Spleen (tissue), 7 donors: ENCODE measurements at regions not wholly inside any gene's neighbourhood (a gene's known extent, or its start where the extent isn't known, plus 50 kb on each side); places are given as distances from the start of the nearest gene placed in this dataset.

Source experiments
- POLR2A ChIP-seq, 3 donors: fragments of 450-650 bp; IDR thresholded peaks; one replicate each; pipeline ENCODE4 v1.5.1; 2017; ENCODE audit warnings: antibody characterized with exemption in 3 of 3, mild to moderate bottlenecking in 1 of 3
- POLR2AphosphoS5 ChIP-seq, 3 donors: sonication (generic); formaldehyde crosslinking; IDR thresholded peaks; one replicate each; pipeline ENCODE4 v1.5.1; 2017; ENCODE audit warnings: antibody characterized with exemption in 3 of 3
- TF ChIP-seq, protein P1 (sequence below), 11 experiments: fragments of 200-600 bp in 7 of 11; fragments of 450-650 bp in 4 of 11; sonication (generic) in 4 of 11; IDR thresholded peaks in 8 of 11; conservative IDR thresholded peaks in 3 of 11; 1 replicate in 7 of 11; 2 replicates in 4 of 11; pipeline versions ENCODE4 v1.4.0 to v1.8.0; 2016 to 2021; ENCODE audit warnings: antibody characterized with exemption in 11 of 11, inconsistent platforms in 4 of 11, mild to moderate bottlenecking in 1 of 11
- donor health status: DM: no; HTN: no; CAD: no; lungs with moderate emphysema.
- donor health status: DM: no; HTN: no; CAD: no.
- donor health status: DM: no; HTN: no; CAD: no.

DNA sequence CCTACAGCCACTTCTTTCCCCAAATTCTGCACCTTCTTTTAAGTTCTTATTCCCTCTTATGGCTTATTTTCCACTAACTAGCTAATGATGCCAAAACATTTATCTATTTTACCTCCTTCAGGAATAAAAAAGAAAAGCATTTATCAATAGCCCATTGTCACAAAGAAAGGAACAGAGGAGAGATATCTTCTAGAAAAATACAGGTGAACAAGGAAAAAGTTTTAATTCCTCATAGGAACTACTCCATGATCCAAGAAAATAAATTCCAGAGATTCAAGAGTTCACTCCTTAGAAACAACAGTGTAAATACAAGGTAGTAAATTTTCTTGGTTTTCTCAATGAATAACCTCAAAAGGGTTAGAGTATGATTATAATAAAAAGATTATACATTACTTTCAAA lies 52.6 kb upstream of the TOP3B start:
- TF ChIP-seq, protein P1, sequence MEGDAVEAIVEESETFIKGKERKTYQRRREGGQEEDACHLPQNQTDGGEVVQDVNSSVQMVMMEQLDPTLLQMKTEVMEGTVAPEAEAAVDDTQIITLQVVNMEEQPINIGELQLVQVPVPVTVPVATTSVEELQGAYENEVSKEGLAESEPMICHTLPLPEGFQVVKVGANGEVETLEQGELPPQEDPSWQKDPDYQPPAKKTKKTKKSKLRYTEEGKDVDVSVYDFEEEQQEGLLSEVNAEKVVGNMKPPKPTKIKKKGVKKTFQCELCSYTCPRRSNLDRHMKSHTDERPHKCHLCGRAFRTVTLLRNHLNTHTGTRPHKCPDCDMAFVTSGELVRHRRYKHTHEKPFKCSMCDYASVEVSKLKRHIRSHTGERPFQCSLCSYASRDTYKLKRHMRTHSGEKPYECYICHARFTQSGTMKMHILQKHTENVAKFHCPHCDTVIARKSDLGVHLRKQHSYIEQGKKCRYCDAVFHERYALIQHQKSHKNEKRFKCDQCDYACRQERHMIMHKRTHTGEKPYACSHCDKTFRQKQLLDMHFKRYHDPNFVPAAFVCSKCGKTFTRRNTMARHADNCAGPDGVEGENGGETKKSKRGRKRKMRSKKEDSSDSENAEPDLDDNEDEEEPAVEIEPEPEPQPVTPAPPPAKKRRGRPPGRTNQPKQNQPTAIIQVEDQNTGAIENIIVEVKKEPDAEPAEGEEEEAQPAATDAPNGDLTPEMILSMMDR (IDR thresholded peaks at IDR 0.05 in 8 of 11, conservative IDR thresholded peaks at IDR 0.05 in 3 of 11) = no peak
- no peak for TF ChIP-seq POLR2AphosphoS5 (IDR thresholded peaks at IDR 0.05)
- TF ChIP-seq POLR2A (IDR thresholded peaks at IDR 0.05) = no peak
